HUES64 (cell line): ENCODE measurements at regions not wholly inside any gene's neighbourhood (a gene's known extent, or its start where the extent isn't known, plus 50 kb on each side); places are given as distances from the start of the nearest gene placed in this dataset.

Source experiments
- H3K27ac ChIP-seq: 2 replicates; pipeline ENCODE4 v1.7.0; 2013; ENCODE audit warnings: low read depth, low read length, inconsistent platforms
- H3K27me3 ChIP-seq: 2 replicates; pipeline ENCODE4 v1.6.1; 2013; ENCODE audit warnings: mild to moderate bottlenecking, low read length; ENCODE audit not compliant: insufficient read depth
- H3K36me3 ChIP-seq: 2 replicates; pipeline ENCODE4 v1.6.1; 2013; ENCODE audit warnings: mild to moderate bottlenecking, low read length; ENCODE audit not compliant: insufficient read depth
- H3K4me1 ChIP-seq: 2 replicates; pipeline ENCODE4 v1.6.1; 2013; ENCODE audit warnings: mild to moderate bottlenecking, low read length, moderate library complexity; ENCODE audit not compliant: insufficient read depth
- H3K4me3 ChIP-seq: 2 replicates; pipeline ENCODE4 v1.5.1; 2013; ENCODE audit warnings: mild to moderate bottlenecking, low read length, moderate library complexity
- H3K9ac ChIP-seq: 2 replicates; pipeline ENCODE4 v1.6.1; 2013; ENCODE audit warnings: mild to moderate bottlenecking, low read depth, low read length
- H3K9me3 ChIP-seq: 2 replicates; pipeline ENCODE4 v1.6.1; 2013; ENCODE audit warnings: low read depth, low read length; ENCODE audit not compliant: insufficient read depth
- WGBS: fragments of 150-250, 120-280 bp; methylation state at CpG from one replicate; pipeline ENCODE4 v1.1.7; 2013; ENCODE audit warnings: missing lambda C conversion rate; 5-methylcytosine and 5-hydroxymethylcytosine counted together

GRCh38 chr7:121810831-121811672 is 61.9 kb upstream of the PTPRZ1 start:
- Histone ChIP-seq H3K36me3 (no peaks in the 10 kb centered on the region), H3K27ac (no peak overlapping the region), H3K9ac (no peak overlapping the region), H3K9me3 (peaks cover 8% of the 10 kb centered on the region), H3K27me3 (no peaks in the 10 kb centered on the region), H3K4me1 (peaks cover 16% of the 10 kb centered on the region), H3K4me3 (no peak overlapping the region)
- WGBS = 67% methylated on average over 5 of the region's 5 CpGs

- Histone ChIP-seq H3K4me3 (no peak overlapping the region), H3K9me3 (peaks cover 5% of the 10 kb centered on the region), H3K9ac (no peak overlapping the region), H3K36me3 (no peaks in the 10 kb centered on the region), H3K27me3 (no peaks in the 10 kb centered on the region), H3K27ac (no peak overlapping the region), H3K4me1 (peaks cover 16% of the 10 kb centered on the region)
- 100% methylated on average over 1 of the region's 1 CpG for WGBS
These were observed 65.9 kb upstream of the PTPRZ1 start for GRCh38 chr7:121807078-121807477.

- H3K36me3 ChIP-seq = no peaks in the 10 kb centered on the region
- WGBS = no CpG with 5 or more reads among the region's 1 CpG
- H3K9me3 ChIP-seq = peaks cover 5% of the 10 kb centered on the region
- peaks cover 18% of the 10 kb centered on the region for H3K4me1 ChIP-seq
- no peak overlapping the region for H3K4me3 ChIP-seq
- no peak overlapping the region for H3K27ac ChIP-seq
- no peak overlapping the region for H3K9ac ChIP-seq
- H3K27me3 ChIP-seq = no peaks in the 10 kb centered on the region
These were observed 69.9 kb upstream of the PTPRZ1 start for GRCh38 chr7:121803039-121803438.

GRCh38 chr7:121800916-121801675 is 71.9 kb upstream of the PTPRZ1 start:
- WGBS = 100% methylated on average over 1 of the region's 1 CpG
- Histone ChIP-seq H3K4me1 (peaks cover 37% of the 10 kb centered on the region), H3K9me3 (no peaks in the 10 kb centered on the region), H3K36me3 (no peaks in the 10 kb centered on the region), H3K27ac (no peak overlapping the region), H3K27me3 (no peaks in the 10 kb centered on the region), H3K9ac (no peak overlapping the region), H3K4me3 (no peak overlapping the region)

DNA sequence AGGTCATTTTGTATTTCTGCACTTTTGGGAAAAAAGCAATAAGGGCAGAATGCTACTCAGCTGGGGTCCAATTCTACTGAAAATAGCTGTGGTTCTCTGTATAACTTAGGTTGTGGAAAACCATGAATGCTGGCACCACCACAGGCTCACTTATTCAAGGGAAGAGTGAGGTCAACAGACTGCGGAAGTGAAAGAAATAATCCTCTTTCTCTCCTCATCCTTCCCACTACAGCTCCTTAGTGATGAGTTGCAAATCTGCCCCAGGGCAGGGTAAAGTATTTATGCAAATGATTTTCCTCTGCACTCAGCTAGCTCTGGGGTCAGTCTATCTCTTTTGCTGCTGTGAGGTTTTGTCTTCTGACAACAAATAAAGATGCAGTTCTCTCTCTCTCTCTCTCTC is 74.1 kb upstream of the PTPRZ1 start:
- Histone ChIP-seq H3K36me3 (no peaks in the 10 kb centered on the region), H3K27me3 (no peaks in the 10 kb centered on the region), H3K9ac (peak overlapping the region; percentile 69; the same call in 1 of the 2 replicates), H3K9me3 (no peaks in the 10 kb centered on the region), H3K27ac (peak overlapping the region; percentile 95), H3K4me1 (peaks cover 43% of the 10 kb centered on the region), H3K4me3 (no peak overlapping the region)
- WGBS = 33% methylated on average over 1 of the region's 1 CpG

GRCh38 chr7:121798453-121798840 is 74.5 kb upstream of the PTPRZ1 start:
- Histone ChIP-seq H3K36me3 (no peaks in the 10 kb centered on the region), H3K27ac (peak overlapping the region; percentile 95), H3K4me3 (no peak overlapping the region), H3K9ac (peak overlapping the region; percentile 69; the same call in 1 of the 2 replicates), H3K4me1 (peaks cover 43% of the 10 kb centered on the region), H3K9me3 (no peaks in the 10 kb centered on the region), H3K27me3 (no peaks in the 10 kb centered on the region)
- 79% methylated on average over 2 of the region's 2 CpGs for WGBS

DNA sequence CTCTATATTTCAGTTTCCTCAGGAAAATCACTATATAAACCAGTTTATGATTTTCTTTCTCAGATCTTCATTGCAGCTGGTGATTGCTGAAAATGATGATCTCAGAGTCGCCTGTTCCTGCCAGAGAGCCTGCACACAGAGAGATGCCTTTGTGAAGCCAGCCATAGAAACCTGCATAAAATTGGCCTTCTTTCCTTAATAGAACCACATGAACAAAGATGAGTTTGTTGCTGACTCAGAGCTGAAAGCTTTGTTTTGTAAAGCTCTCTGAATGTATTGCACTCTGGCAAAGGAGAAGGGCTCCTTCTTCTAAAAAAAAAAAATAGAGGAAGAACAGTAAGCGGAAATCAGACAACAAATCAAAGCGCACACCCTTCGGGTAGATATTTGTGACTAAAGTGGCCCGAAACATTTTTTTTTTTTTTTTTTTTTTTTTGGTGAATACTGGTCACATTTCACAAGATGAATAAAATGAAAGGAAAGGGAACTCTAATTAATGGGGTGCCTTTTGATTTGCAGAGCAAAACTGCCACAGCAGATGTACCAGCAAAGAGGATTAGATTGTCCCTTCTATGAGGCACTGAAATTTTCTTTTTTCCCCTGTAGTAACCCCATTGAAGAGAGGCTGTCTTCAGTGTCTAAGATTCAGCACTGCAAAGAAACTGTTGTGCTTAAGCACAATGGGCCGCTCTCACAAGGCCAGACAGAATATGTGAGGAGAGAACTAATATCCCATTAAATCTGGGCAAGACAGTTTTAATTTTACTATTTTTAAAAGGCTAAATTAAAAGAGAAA is 75.1 kb upstream of the PTPRZ1 start:
- Histone ChIP-seq H3K9ac (peak overlapping the region; percentile 69), H3K27me3 (no peaks in the 10 kb centered on the region), H3K9me3 (no peaks in the 10 kb centered on the region), H3K27ac (peak overlapping the region; percentile 95), H3K4me1 (peaks cover 43% of the 10 kb centered on the region), H3K36me3 (no peaks in the 10 kb centered on the region), H3K4me3 (no peak overlapping the region)
- 67% methylated on average over 6 of the region's 6 CpGs for WGBS

DNA sequence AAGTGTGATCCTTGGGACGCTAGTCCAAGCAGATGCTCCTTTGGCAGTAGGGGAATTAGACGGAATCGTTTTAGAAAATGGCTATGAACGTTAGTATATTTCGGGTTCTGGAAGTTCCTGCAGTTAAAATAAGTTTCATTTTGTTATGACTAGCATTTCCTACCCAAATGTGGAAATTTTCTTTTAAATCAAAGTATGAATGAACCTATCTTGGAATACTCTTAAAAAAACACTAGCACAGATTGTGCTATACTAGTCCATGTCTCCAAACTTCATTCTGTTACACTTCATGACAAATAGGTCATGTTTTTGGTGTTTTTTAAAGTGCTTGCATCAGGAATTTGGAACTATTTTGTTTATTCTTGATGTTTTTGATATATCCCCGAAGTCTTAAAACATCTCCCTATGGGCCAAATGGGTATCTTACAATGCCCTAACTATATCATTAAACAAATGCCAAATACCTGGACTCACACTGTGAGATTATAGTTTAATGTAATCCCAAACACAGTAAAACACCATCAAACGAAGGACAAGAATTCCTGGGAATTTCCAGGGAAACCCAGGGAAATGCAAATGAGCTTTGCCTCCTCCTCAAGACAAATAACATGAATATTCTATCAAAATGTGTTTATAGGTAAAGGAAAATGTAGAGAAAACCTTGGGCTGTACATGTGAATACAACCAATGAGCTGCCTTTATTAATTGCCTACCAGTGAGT is 75.9 kb upstream of the PTPRZ1 start:
- Histone ChIP-seq H3K9ac (peak overlapping the region; percentile 69), H3K9me3 (no peaks in the 10 kb centered on the region), H3K27me3 (no peaks in the 10 kb centered on the region), H3K27ac (peak overlapping the region; percentile 95), H3K36me3 (no peaks in the 10 kb centered on the region), H3K4me3 (no peak overlapping the region), H3K4me1 (peaks cover 43% of the 10 kb centered on the region)
- 84% methylated on average over 6 of the region's 7 CpGs for WGBS

GRCh38 chr7:121796381-121796780 is 76.6 kb upstream of the PTPRZ1 start:
- Histone ChIP-seq H3K4me1 (peaks cover 43% of the 10 kb centered on the region), H3K27me3 (no peaks in the 10 kb centered on the region), H3K9ac (no peak overlapping the region), H3K27ac (no peak overlapping the region; the same call in 1 of the 2 replicates), H3K4me3 (no peak overlapping the region), H3K9me3 (no peaks in the 10 kb centered on the region), H3K36me3 (no peaks in the 10 kb centered on the region)
- WGBS = 96% methylated on average over 4 of the region's 4 CpGs

- Histone ChIP-seq H3K4me1 (peaks cover 43% of the 10 kb centered on the region), H3K27ac (no peak overlapping the region), H3K9me3 (no peaks in the 10 kb centered on the region), H3K36me3 (no peaks in the 10 kb centered on the region), H3K9ac (no peak overlapping the region), H3K27me3 (no peaks in the 10 kb centered on the region), H3K4me3 (no peak overlapping the region)
- 97% methylated on average over 1 of the region's 2 CpGs for WGBS
These were observed 77.2 kb upstream of the PTPRZ1 start for GRCh38 chr7:121795736-121796135.
